ENCODE measurements at regions not wholly inside any gene's neighbourhood (a gene's known extent, or its start where the extent isn't known, plus 50 kb on each side); places are given as distances from the start of the nearest gene placed in this dataset.
A peak's percentile ranks its signal among the peaks of the same experiment; 100 is the strongest.

- TF ChIP-seq MAX (IDR thresholded peaks at IDR 0.05) (no peak), JUNB (IDR thresholded peaks at IDR 0.05) (peak; percentile 67; the same call in 1 of the 2 replicates), CTCF (IDR thresholded peaks at IDR 0.05) (no peak), SREBF2 (IDR thresholded peaks at IDR 0.05) (no peak), POLR2A (IDR thresholded peaks at IDR 0.05; ENCODE audit: low read length) (no peak), BHLHE40 (IDR thresholded peaks at IDR 0.05; ENCODE audit: low read depth, low read length) (no peak), JUN (IDR thresholded peaks at IDR 0.05) (no peak; a peak in 1 of 5 replicates), BCL3 (IDR thresholded peaks at IDR 0.05) (no peak), PHF8 (IDR thresholded peaks at IDR 0.05; ENCODE audit: borderline replicate concordance, low read depth) (no peak), PBX3 (IDR thresholded peaks at IDR 0.05) (no peak), MYC (IDR thresholded peaks at IDR 0.05; ENCODE audit: borderline replicate concordance, low read length) (no peak)
Observed at GRCh38 chr2:53403792-53404413, 363.7 kb upstream of the CHAC2 start.

Data from A549 (cell line).